GM23338 (cell line): ENCODE measurements at regions not wholly inside any gene's neighbourhood (a gene's known extent, or its start where the extent isn't known, plus 50 kb on each side); places are given as distances from the start of the nearest gene placed in this dataset.

Experiments used
- ATAC-seq: fragments of 200-7000 bp; cut with Tn5 transposase; 3 replicates; pipeline ENCODE4 v1.9.1; 2020
- DNase-seq: peaks from one replicate; pipeline ENCODE4 v3.0.0-alpha.2; 2015; ENCODE audit warnings: low spot score
- H2AFZ ChIP-seq: fragments of 200-600 bp; sonication (generic); 2 replicates; pipeline ENCODE4 v1.8.0; 2016; ENCODE audit warnings: antibody characterized with exemption, mild to moderate bottlenecking, moderate library complexity
- H3F3A ChIP-seq: fragments of 200-600 bp; sonication (generic); replicated peaks from 2 replicates; pipeline ENCODE4 v1.8.0; 2017; ENCODE audit warnings: antibody characterized with exemption, mixed run types, low read depth
- H3K27ac ChIP-seq: fragments of 200-600 bp; sonication (generic); 2 replicates; pipeline ENCODE4 v1.6.1; 2016; ENCODE audit warnings: low read depth
- H3K27me3 ChIP-seq: fragments of 200-600 bp; sonication (generic); 2 replicates; pipeline ENCODE4 v1.8.0; 2016; ENCODE audit warnings: mild to moderate bottlenecking, mixed run types, moderate library complexity; ENCODE audit not compliant: insufficient read depth
- H3K36me3 ChIP-seq: fragments of 200-600 bp; sonication (generic); 2 replicates; pipeline ENCODE4 v1.8.0; 2016; ENCODE audit warnings: mild to moderate bottlenecking; ENCODE audit not compliant: insufficient read depth
- H3K4me1 ChIP-seq: fragments of 200-600 bp; sonication (generic); 2 replicates; pipeline ENCODE4 v1.8.0; 2016; ENCODE audit warnings: mild to moderate bottlenecking, moderate library complexity; ENCODE audit not compliant: insufficient read depth
- H3K4me2 ChIP-seq: fragments of 200-600 bp; sonication (generic); 2 replicates; pipeline ENCODE4 v1.7.1; 2017; ENCODE audit warnings: mixed run types
- H3K4me3 ChIP-seq: fragments of 200-600 bp; sonication (generic); 2 replicates; pipeline ENCODE4 v1.6.1; 2016; ENCODE audit warnings: mixed run types
- H3K79me2 ChIP-seq: fragments of 200-600 bp; sonication (generic); replicated peaks from 2 replicates; pipeline ENCODE4 v1.8.0; 2017; ENCODE audit warnings: mild to moderate bottlenecking; ENCODE audit not compliant: insufficient read depth
- H3K9me2 ChIP-seq: fragments of 200-600 bp; sonication (generic); 2 replicates; pipeline ENCODE4 v1.8.0; 2017; ENCODE audit not compliant: insufficient read depth
- H4K20me1 ChIP-seq: fragments of 200-600 bp; sonication (generic); replicated peaks from 2 replicates; pipeline ENCODE4 v1.8.0; 2017; ENCODE audit warnings: mild to moderate bottlenecking; ENCODE audit not compliant: insufficient read depth
- H3K27ac Mint-ChIP-seq: 2 replicates; pipeline ENCODE4 v1.8.0; 2020; ENCODE audit warnings: inconsistent platforms, mild to moderate bottlenecking, moderate library complexity, mixed read lengths
- H3K27me3 Mint-ChIP-seq: 3 replicates; pipeline ENCODE4 v1.8.0; 2022; ENCODE audit warnings: low read depth, mild to moderate bottlenecking, moderate library complexity, mixed read lengths, inconsistent platforms; ENCODE audit not compliant: insufficient read depth, poor library complexity
- H3K36me3 Mint-ChIP-seq: 3 replicates; pipeline ENCODE4 v1.8.0; 2021; ENCODE audit warnings: low read depth, mild to moderate bottlenecking, inconsistent platforms, moderate library complexity, mixed read lengths
- H3K4me1 Mint-ChIP-seq: 3 replicates; pipeline ENCODE4 v1.8.0; 2020; ENCODE audit warnings: mild to moderate bottlenecking, inconsistent platforms, mixed read lengths
- H3K4me3 Mint-ChIP-seq: 3 replicates; pipeline ENCODE4 v1.8.0; 2021; ENCODE audit warnings: moderate library complexity, mild to moderate bottlenecking, inconsistent platforms, mixed read lengths
- H3K9me3 Mint-ChIP-seq: 3 replicates; pipeline ENCODE4 v1.8.0; 2020; ENCODE audit warnings: moderate library complexity, mild to moderate bottlenecking, inconsistent platforms, mixed read lengths
- CREB1 ChIP-seq: fragments of 250-450 bp; sonication (Bioruptor Pico); IDR thresholded peaks from 2 replicates; pipeline ENCODE4 v1.5.0; 2020; ENCODE audit warnings: low read depth, mild to moderate bottlenecking, moderate library complexity
- EZH2 ChIP-seq: fragments of 200-600 bp; sonication (generic); IDR thresholded peaks from one replicate; pipeline ENCODE4 v1.8.0; 2017; ENCODE audit warnings: antibody characterized with exemption, mild to moderate bottlenecking, low read depth; ENCODE audit not compliant: unreplicated experiment
- EZH2phosphoT487 ChIP-seq: fragments of 200-600 bp; sonication (generic); IDR thresholded peaks from one replicate; pipeline ENCODE4 v1.8.1; 2018; ENCODE audit warnings: antibody characterized with exemption; ENCODE audit not compliant: unreplicated experiment
- JUNB ChIP-seq: IDR thresholded peaks from one replicate; pipeline ENCODE4 v1.6.1; 2016; ENCODE audit warnings: antibody characterized with exemption; ENCODE audit not compliant: unreplicated experiment
- NANOG ChIP-seq: IDR thresholded peaks from 2 replicates; pipeline ENCODE4 v1.6.1; 2016; ENCODE audit warnings: antibody characterized with exemption, borderline replicate concordance
- POLR2AphosphoS5 ChIP-seq: IDR thresholded peaks from 2 replicates; pipeline ENCODE4 v1.6.1; 2016; ENCODE audit warnings: antibody characterized with exemption, low read depth
- STAT1 ChIP-seq: IDR thresholded peaks from one replicate; pipeline ENCODE4 v1.6.1; 2016; ENCODE audit warnings: antibody characterized with exemption; ENCODE audit not compliant: unreplicated experiment
- ZNF114 ChIP-seq: fragments of 250-450 bp; sonication (Bioruptor Pico); IDR thresholded peaks from 2 replicates; pipeline ENCODE4 v1.5.0; 2020; ENCODE audit warnings: mild to moderate bottlenecking, moderate library complexity
- ZNF331 ChIP-seq: fragments of 250-450 bp; sonication (Bioruptor Pico); IDR thresholded peaks from 2 replicates; pipeline ENCODE4 v1.5.0; 2020; ENCODE audit warnings: low read depth, mild to moderate bottlenecking, moderate library complexity
- TF ChIP-seq, protein P1 (sequence below), 2 experiments: fragments of 200-600 bp in 1 of 2; sonication (generic) in 1 of 2; conservative IDR thresholded peaks; 2 replicates each; pipeline versions ENCODE4 v1.5.1 to v1.6.1; 2016 to 2017; ENCODE audit warnings: antibody characterized with exemption in 2 of 2, low read depth in 2 of 2, mild to moderate bottlenecking in 2 of 2, moderate library complexity in 1 of 2
- TF ChIP-seq, protein P2 (sequence below): IDR thresholded peaks from one replicate; pipeline ENCODE4 v1.6.1; 2018; ENCODE audit warnings: antibody characterized with exemption; ENCODE audit not compliant: unreplicated experiment
- TF ChIP-seq, protein P3 (sequence below): IDR thresholded peaks from 2 replicates; pipeline ENCODE4 v1.6.1; 2016; ENCODE audit warnings: antibody characterized with exemption
- TF ChIP-seq, protein P4 (sequence below): fragments of 250-450 bp; sonication (Bioruptor Pico); IDR thresholded peaks from 2 replicates; pipeline ENCODE4 v1.5.0; 2020; ENCODE audit warnings: mild to moderate bottlenecking, moderate library complexity

DNA sequence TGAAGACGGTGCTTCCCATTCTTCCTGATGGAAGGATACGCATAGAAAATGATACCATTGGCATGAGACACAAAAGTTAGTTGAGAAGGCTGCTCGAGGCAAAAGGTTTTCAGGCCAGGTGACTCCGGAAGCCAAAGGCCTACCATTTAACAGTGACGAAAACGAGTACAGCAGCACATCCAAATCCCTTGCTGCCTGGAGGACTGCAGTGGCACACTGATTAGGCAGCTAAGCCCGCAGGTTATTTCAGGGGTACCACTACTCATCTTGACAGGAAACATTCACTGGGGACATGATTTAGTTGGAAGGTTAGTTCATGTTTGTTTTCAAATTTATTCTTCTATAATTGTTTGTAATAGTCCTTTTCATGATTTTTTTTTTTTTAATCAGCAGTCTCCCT is 59.9 kb upstream of the BCHE start:
- no peak overlapping the region for H3K4me3 ChIP-seq
- H3K4me1 ChIP-seq: peaks cover 16% of the 10 kb centered on the region; the same call in 1 of the 2 replicates
- H3K79me2 ChIP-seq: no peaks in the 10 kb centered on the region
- Mint-ChIP-seq H3K4me1 (peaks cover 17% of the 10 kb centered on the region), H3K27ac (no peak overlapping the region), H3K27me3 (no peaks in the 10 kb centered on the region), H3K9me3 (0 out of 3 replicates have a peak, but pooled peaks cover 3% of the 10 kb centered on the region), H3K4me3 (no peak overlapping the region), H3K36me3 (no peaks in the 10 kb centered on the region)
- DNase-seq (no peak), ATAC-seq (no peak)
- no peak overlapping the region for H2AFZ ChIP-seq
- H3K4me2 ChIP-seq: no peak overlapping the region
- no peaks in the 10 kb centered on the region for H4K20me1 ChIP-seq
- TF ChIP-seq CREB1 (CRISPR knock-in tag) (no peak), NANOG (no peak), JUNB (no peak), ZNF114 (CRISPR knock-in tag) (no peak), ZNF331 (CRISPR knock-in tag) (no peak), POLR2AphosphoS5 (no peak), EZH2 (no peak), EZH2phosphoT487 (no peak), STAT1 (no peak)
- TF ChIP-seq, protein P1, sequence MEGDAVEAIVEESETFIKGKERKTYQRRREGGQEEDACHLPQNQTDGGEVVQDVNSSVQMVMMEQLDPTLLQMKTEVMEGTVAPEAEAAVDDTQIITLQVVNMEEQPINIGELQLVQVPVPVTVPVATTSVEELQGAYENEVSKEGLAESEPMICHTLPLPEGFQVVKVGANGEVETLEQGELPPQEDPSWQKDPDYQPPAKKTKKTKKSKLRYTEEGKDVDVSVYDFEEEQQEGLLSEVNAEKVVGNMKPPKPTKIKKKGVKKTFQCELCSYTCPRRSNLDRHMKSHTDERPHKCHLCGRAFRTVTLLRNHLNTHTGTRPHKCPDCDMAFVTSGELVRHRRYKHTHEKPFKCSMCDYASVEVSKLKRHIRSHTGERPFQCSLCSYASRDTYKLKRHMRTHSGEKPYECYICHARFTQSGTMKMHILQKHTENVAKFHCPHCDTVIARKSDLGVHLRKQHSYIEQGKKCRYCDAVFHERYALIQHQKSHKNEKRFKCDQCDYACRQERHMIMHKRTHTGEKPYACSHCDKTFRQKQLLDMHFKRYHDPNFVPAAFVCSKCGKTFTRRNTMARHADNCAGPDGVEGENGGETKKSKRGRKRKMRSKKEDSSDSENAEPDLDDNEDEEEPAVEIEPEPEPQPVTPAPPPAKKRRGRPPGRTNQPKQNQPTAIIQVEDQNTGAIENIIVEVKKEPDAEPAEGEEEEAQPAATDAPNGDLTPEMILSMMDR (conservative IDR thresholded peaks at IDR 0.05; ENCODE audit: low read depth in 2 of 2): no peak
- TF ChIP-seq, protein P2, sequence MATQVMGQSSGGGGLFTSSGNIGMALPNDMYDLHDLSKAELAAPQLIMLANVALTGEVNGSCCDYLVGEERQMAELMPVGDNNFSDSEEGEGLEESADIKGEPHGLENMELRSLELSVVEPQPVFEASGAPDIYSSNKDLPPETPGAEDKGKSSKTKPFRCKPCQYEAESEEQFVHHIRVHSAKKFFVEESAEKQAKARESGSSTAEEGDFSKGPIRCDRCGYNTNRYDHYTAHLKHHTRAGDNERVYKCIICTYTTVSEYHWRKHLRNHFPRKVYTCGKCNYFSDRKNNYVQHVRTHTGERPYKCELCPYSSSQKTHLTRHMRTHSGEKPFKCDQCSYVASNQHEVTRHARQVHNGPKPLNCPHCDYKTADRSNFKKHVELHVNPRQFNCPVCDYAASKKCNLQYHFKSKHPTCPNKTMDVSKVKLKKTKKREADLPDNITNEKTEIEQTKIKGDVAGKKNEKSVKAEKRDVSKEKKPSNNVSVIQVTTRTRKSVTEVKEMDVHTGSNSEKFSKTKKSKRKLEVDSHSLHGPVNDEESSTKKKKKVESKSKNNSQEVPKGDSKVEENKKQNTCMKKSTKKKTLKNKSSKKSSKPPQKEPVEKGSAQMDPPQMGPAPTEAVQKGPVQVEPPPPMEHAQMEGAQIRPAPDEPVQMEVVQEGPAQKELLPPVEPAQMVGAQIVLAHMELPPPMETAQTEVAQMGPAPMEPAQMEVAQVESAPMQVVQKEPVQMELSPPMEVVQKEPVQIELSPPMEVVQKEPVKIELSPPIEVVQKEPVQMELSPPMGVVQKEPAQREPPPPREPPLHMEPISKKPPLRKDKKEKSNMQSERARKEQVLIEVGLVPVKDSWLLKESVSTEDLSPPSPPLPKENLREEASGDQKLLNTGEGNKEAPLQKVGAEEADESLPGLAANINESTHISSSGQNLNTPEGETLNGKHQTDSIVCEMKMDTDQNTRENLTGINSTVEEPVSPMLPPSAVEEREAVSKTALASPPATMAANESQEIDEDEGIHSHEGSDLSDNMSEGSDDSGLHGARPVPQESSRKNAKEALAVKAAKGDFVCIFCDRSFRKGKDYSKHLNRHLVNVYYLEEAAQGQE: no peak
- TF ChIP-seq, protein P3, sequence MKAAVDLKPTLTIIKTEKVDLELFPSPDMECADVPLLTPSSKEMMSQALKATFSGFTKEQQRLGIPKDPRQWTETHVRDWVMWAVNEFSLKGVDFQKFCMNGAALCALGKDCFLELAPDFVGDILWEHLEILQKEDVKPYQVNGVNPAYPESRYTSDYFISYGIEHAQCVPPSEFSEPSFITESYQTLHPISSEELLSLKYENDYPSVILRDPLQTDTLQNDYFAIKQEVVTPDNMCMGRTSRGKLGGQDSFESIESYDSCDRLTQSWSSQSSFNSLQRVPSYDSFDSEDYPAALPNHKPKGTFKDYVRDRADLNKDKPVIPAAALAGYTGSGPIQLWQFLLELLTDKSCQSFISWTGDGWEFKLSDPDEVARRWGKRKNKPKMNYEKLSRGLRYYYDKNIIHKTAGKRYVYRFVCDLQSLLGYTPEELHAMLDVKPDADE: no peak
- TF ChIP-seq, protein P4, sequence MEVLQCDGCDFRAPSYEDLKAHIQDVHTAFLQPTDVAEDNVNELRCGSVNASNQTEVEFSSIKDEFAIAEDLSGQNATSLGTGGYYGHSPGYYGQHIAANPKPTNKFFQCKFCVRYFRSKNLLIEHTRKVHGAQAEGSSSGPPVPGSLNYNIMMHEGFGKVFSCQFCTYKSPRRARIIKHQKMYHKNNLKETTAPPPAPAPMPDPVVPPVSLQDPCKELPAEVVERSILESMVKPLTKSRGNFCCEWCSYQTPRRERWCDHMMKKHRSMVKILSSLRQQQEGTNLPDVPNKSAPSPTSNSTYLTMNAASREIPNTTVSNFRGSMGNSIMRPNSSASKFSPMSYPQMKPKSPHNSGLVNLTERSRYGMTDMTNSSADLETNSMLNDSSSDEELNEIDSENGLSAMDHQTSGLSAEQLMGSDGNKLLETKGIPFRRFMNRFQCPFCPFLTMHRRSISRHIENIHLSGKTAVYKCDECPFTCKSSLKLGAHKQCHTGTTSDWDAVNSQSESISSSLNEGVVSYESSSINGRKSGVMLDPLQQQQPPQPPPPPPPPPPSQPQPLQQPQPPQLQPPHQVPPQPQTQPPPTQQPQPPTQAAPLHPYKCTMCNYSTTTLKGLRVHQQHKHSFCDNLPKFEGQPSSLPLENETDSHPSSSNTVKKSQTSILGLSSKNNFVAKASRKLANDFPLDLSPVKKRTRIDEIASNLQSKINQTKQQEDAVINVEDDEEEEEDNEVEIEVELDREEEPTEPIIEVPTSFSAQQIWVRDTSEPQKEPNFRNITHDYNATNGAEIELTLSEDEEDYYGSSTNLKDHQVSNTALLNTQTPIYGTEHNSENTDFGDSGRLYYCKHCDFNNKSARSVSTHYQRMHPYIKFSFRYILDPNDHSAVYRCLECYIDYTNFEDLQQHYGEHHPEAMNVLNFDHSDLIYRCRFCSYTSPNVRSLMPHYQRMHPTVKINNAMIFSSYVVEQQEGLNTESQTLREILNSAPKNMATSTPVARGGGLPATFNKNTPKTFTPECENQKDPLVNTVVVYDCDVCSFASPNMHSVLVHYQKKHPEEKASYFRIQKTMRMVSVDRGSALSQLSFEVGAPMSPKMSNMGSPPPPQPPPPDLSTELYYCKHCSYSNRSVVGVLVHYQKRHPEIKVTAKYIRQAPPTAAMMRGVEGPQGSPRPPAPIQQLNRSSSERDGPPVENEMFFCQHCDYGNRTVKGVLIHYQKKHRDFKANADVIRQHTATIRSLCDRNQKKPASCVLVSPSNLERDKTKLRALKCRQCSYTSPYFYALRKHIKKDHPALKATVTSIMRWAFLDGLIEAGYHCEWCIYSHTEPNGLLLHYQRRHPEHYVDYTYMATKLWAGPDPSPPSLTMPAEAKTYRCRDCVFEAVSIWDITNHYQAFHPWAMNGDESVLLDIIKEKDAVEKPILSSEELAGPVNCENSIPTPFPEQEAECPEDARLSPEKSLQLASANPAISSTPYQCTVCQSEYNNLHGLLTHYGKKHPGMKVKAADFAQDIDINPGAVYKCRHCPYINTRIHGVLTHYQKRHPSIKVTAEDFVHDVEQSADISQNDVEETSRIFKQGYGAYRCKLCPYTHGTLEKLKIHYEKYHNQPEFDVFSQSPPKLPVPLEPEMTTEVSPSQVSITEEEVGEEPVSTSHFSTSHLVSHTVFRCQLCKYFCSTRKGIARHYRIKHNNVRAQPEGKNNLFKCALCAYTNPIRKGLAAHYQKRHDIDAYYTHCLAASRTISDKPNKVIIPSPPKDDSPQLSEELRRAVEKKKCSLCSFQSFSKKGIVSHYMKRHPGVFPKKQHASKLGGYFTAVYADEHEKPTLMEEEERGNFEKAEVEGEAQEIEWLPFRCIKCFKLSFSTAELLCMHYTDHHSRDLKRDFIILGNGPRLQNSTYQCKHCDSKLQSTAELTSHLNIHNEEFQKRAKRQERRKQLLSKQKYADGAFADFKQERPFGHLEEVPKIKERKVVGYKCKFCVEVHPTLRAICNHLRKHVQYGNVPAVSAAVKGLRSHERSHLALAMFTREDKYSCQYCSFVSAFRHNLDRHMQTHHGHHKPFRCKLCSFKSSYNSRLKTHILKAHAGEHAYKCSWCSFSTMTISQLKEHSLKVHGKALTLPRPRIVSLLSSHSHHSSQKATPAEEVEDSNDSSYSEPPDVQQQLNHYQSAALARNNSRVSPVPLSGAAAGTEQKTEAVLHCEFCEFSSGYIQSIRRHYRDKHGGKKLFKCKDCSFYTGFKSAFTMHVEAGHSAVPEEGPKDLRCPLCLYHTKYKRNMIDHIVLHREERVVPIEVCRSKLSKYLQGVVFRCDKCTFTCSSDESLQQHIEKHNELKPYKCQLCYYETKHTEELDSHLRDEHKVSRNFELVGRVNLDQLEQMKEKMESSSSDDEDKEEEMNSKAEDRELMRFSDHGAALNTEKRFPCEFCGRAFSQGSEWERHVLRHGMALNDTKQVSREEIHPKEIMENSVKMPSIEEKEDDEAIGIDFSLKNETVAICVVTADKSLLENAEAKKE (CRISPR knock-in tag): no peak
- H3F3A ChIP-seq: no peaks in the 10 kb centered on the region
- no peaks in the 10 kb centered on the region for H3K36me3 ChIP-seq
- H3K9me2 ChIP-seq: no peaks in the 10 kb centered on the region
- H3K27me3 ChIP-seq: no peaks in the 10 kb centered on the region
- no peak overlapping the region for H3K27ac ChIP-seq
